Embryonic facial prominence (tissue), 1 donor: ENCODE measurements at regions not wholly inside any gene's neighbourhood (a gene's known extent, or its start where the extent isn't known, plus 50 kb on each side); places are given as distances from the start of the nearest gene placed in this dataset.

Source experiments
- DNase-seq: peaks from one replicate; pipeline ENCODE4 v3.0.0-alpha.2; 2016; ENCODE audit errors: extremely low spot score

- no peak for DNase-seq
These were observed 189.1 kb upstream of the ALCAM start for GRCh38 chr3:105177576-105177975.

DNA sequence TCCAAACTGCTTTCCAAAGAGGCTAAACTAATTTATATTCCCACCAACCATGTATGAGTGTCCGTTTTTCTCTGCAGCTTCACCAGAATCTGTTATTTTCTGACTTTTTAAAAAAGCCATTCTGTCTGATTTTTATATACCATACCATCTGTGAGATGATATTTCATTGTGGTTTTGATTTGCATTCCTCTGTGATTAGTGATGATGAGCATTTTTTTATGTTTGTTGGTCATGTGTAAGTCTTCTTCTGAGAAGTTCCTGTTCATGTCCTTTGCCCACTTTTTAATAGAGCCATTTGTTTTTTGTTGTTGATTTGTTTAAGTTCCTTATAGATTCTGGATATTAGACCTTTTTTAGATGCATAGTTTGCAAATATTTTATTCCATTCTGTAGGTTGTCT, 179.4 kb upstream of the ALCAM start:
- no peak for DNase-seq

- no peak for DNase-seq
These were observed 171.4 kb upstream of the ALCAM start for GRCh38 chr3:105195260-105195659.

- no peak for DNase-seq
These were observed 168.8 kb upstream of the ALCAM start for GRCh38 chr3:105197863-105198262.

DNA sequence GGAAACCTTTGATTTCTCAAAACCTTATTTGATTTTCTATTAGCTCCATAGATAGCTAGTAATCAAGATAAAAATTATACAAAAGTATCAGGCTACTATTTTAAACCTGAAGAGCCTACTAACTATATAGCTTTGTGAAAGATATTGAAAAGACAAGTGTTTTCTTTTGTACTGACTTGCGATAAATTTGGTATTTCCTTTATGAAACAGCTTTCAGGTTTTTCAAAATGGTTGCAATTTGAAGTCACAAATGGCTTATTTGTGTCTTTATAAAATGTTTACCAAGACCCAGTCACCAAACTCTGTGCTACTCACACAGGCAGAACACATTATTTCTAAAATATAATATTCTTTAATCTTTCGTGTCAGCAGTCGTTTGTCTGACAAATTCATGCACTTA, 167.5 kb upstream of the ALCAM start:
- no peak for DNase-seq

- no peak for DNase-seq
These were observed 156.6 kb upstream of the ALCAM start for GRCh38 chr3:105210141-105210540.

- no peak for DNase-seq
These were observed 152.1 kb upstream of the ALCAM start for GRCh38 chr3:105214590-105214989.

GRCh38 chr3:105222568-105223093, 144.1 kb upstream of the ALCAM start:
- DNase-seq = no peak

- no peak for DNase-seq
These were observed 142.9 kb upstream of the ALCAM start for GRCh38 chr3:105223815-105224214.

DNA sequence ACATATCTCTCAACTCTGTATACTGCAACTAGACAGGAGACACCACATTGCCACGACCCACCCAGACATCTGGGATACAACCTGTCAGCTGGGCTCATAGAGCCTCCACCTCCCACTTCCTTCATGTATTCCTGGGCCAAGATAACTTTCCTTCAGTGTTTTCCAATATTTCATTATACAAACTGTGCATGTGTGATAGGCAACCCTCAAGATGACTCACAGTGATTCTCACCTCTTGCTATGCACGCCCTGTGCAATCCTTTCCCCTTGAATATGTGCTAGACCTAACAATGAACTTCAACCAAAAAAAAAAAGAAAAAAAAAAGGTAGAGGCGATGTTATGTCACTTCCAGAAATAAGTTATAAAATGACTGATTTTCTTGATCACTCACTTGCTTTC, 138.0 kb upstream of the ALCAM start:
- no peak for DNase-seq

GRCh38 chr3:105232553-105232952, 134.2 kb upstream of the ALCAM start:
- no peak for DNase-seq

DNA sequence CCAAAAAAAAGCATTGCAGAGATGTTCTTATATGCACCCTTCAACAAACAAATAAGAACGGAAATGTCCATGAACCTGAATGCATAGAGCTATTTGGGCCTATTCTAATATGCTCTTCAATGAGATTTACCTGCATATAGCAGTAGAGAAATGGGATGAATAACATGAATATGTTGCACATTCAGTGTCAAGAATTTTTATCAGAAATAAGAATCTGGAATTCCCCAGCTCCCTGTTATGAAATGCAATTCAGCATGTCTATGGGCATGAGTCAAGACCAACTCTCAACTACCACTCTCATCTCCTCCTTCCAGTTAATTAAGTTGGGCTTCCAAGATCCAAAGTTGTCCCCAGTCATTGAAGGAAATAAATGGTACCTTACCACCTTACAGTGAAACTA, 133.7 kb upstream of the ALCAM start:
- DNase-seq = no peak

GRCh38 chr3:105235221-105235620, 131.5 kb upstream of the ALCAM start:
- DNase-seq = no peak

DNA sequence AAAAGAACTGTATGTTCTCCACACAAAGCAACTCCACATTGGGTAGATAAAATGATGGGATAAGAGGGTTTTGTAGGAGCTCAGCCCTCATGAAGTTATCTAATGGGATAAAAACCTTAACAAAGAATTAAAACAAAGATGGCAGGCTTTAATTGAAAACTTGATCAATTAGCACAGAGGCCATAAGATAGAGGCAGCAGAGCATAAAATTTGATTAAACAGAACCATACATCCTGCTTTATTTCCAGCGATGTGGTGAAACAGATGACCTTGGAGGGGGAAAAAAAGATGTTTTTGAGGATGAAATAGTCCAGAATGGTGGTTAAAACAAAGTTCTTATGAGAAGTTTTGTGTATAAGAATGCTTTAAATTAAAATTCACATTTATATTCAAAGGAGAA, 130.9 kb upstream of the ALCAM start:
- no peak for DNase-seq

GRCh38 chr3:105238367-105238766, 128.3 kb upstream of the ALCAM start:
- no peak for DNase-seq

DNA sequence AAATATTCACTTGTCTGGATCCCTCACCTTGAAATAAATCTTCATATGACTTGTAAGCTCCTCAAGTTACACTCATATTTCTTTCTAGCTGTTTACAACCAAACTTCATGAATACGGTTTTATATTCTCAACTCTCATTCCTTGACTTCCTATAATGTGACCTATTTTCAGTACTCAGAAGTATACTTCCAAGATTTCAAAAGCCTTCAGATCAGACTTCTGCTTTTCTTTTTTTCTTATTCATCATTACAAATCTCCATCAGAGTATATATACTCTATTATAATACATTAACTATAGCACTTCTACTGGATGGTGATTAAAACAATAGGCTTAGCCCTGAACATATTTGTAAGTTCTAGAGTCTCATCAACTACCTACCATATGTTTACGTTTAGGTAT, 123.6 kb upstream of the ALCAM start:
- no peak for DNase-seq

DNA sequence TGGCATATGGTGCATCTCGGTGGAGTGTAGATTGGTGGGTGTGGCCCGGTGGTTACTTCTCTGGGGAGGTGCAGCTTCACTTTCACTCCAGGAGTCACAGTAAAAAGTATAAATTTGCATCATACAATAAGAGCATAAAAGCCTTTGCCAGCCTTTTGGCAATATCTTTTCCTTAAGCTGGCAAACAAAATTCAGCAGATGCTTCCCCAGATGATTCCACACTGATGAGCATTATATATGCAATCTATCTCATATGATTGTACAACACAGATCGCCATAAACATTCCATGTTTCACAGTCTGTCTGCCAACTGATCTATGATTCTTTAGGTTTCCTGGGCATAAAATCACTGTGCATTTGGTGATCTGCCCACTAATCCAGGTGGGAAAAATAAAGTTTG, 120.2 kb upstream of the ALCAM start:
- no peak for DNase-seq

DNA sequence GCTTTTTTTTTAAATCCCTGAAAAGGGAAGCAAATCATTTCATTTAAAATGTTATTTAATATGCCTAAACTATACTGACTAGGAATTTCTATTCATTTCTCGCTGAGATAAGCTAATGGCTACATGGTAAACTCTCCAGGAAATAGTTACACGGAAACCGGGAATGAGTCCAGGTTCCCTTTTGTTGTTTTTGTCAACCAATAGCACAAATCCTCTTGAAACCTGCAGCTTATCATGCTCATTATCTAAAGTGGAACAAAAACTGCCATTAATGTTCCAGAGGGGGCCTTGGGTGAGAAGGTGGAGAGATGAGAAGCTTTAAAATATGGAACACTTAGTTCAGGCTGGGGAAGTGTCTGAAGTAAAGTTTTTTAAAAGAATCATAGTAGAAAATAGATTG, 113.5 kb upstream of the ALCAM start:
- DNase-seq = no peak

GRCh38 chr3:105254154-105254553, 112.6 kb upstream of the ALCAM start:
- DNase-seq = no peak

- DNase-seq = no peak
These were observed 111.4 kb upstream of the ALCAM start for GRCh38 chr3:105255350-105255749.

GRCh38 chr3:105259496-105259895, 107.2 kb upstream of the ALCAM start:
- no peak for DNase-seq

DNA sequence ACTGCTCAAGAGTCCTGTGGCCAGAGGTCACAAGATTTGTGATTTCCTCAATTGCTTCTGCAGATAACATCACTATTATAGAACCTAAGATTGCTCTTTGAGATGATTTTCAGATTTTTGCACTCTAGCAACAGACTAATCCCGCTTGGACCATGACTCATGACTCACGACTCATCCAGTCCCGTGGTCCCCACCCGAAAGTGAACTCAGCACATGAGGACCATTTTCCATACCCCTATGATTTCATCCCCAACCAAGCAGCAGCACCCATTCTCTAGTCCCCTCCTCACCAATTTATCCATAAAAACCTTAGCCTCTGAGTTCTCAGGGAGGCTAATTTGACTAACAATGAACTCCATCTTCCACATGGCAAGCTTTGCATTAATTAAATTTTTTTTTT, 106.3 kb upstream of the ALCAM start:
- DNase-seq = no peak

GRCh38 chr3:105274536-105274935, 92.2 kb upstream of the ALCAM start:
- no peak for DNase-seq

GRCh38 chr3:105274958-105275357, 91.8 kb upstream of the ALCAM start:
- DNase-seq = no peak

GRCh38 chr3:105277656-105278055, 89.1 kb upstream of the ALCAM start:
- no peak for DNase-seq
